Tibial nerve (tissue), 4 donors: ENCODE measurements at regions not wholly inside any gene's neighbourhood (a gene's known extent, or its start where the extent isn't known, plus 50 kb on each side); places are given as distances from the start of the nearest gene placed in this dataset.

Experiments
- EP300 ChIP-seq, 2 donors: sonication (generic); formaldehyde crosslinking; IDR thresholded peaks; one replicate each; pipeline ENCODE4 v1.6.1; 2017; ENCODE audit warnings: antibody characterized with exemption in 2 of 2, mild to moderate bottlenecking in 1 of 2
- POLR2A ChIP-seq, 2 donors: fragments of 450-650 bp; IDR thresholded peaks; one replicate each; pipeline ENCODE4 v1.6.1; 2017; ENCODE audit warnings: antibody characterized with exemption in 2 of 2, mild to moderate bottlenecking in 2 of 2, moderate library complexity in 2 of 2
- TF ChIP-seq, protein P1 (sequence below), 5 experiments: fragments of 200-600 bp in 3 of 5; fragments of 450-650 bp in 2 of 5; sonication (generic) in 3 of 5; IDR thresholded peaks; one replicate each; pipeline ENCODE4 v1.5.1; 2016 to 2019; ENCODE audit warnings: antibody characterized with exemption in 5 of 5, mild to moderate bottlenecking in 3 of 5, moderate library complexity in 2 of 5

DNA sequence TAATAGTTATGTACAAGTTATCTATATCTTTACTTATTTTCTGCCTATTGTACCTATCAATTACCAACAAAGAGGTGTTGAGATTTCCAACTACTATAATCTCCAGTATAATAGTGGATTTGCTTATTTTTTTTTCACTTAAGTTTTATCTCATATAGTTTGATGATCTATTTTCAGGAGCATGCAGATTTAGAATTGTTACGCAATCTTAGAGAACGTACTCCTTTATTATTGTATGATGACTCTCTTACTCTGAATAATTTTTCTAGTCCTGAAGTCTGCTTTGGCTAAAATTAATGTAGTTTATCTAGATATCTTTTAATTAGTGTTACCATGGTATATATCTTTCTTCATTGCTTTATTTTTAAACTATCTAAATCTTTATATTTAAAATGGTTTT, 205.2 kb downstream of the SCG2 start:
- TF ChIP-seq, protein P1, sequence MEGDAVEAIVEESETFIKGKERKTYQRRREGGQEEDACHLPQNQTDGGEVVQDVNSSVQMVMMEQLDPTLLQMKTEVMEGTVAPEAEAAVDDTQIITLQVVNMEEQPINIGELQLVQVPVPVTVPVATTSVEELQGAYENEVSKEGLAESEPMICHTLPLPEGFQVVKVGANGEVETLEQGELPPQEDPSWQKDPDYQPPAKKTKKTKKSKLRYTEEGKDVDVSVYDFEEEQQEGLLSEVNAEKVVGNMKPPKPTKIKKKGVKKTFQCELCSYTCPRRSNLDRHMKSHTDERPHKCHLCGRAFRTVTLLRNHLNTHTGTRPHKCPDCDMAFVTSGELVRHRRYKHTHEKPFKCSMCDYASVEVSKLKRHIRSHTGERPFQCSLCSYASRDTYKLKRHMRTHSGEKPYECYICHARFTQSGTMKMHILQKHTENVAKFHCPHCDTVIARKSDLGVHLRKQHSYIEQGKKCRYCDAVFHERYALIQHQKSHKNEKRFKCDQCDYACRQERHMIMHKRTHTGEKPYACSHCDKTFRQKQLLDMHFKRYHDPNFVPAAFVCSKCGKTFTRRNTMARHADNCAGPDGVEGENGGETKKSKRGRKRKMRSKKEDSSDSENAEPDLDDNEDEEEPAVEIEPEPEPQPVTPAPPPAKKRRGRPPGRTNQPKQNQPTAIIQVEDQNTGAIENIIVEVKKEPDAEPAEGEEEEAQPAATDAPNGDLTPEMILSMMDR (IDR thresholded peaks at IDR 0.05), result no peak
- TF ChIP-seq EP300 (IDR thresholded peaks at IDR 0.05), result no peak
- no peak for TF ChIP-seq POLR2A (IDR thresholded peaks at IDR 0.05)
